Stimulated activated CD8-positive, alpha-beta memory T cell treated with anti-CD3 and anti-CD28 coated beads, Interleukin-15, amount 100 ng/mL, for 24 hours (primary cell): ENCODE measurements at regions not wholly inside any gene's neighbourhood (a gene's known extent, or its start where the extent isn't known, plus 50 kb on each side); places are given as distances from the start of the nearest gene placed in this dataset.
"Not testable (repeated sequence)": the region's sequence is repeated elsewhere in the genome, so short reads cannot be mapped to it uniquely, and the experiment has no call there.

Experiments
- DNase-seq: peaks from one replicate; pipeline ENCODE4 v3.0.0-alpha.2; 2020; ENCODE audit warnings: low read depth

- no peak for DNase-seq
Observed at GRCh38 chr7:16369855-16370254, 51.5 kb downstream of the CRPPA start.

GRCh38 chr7:16369309-16369708 is 52.0 kb downstream of the CRPPA start:
- DNase-seq, result not testable (repeated sequence)

DNA sequence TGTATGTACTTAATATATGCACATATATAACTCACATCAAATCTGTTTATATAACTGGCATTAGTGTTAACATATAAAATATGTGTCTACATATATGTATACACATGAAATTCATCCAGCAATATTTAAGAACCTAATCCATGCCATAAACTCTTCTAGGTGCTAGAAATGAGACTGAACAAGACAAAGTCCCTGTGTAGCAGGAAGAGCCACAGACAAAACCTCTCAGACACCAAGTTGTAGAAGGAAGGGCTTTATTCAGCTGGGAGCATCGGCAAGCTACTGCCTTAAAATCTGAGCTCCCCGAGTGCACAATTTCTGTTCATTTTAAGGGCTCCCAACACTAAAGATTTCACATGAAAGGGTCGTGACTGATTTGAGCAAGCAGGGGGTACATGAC is 52.5 kb downstream of the CRPPA start:
- no peak for DNase-seq

DNA sequence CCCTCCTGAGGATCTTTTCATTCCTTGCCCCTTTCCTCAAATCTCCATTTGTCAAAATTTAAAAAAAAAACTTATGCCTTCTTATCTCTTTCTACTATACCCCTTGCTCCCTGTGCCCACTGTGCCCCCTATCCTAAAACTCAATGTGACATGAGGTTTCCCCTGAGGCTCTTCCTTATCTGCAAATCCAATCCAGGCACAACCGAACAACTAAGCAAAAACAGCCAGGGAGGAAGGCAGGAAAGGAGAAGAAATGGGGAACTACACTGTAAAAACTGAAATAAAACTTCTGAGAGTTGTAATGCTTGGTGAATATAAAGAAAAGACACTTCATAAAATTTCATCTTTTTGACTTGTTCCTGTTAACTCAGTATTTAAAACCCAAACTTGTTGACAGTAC is 54.2 kb downstream of the CRPPA start:
- no peak for DNase-seq

DNA sequence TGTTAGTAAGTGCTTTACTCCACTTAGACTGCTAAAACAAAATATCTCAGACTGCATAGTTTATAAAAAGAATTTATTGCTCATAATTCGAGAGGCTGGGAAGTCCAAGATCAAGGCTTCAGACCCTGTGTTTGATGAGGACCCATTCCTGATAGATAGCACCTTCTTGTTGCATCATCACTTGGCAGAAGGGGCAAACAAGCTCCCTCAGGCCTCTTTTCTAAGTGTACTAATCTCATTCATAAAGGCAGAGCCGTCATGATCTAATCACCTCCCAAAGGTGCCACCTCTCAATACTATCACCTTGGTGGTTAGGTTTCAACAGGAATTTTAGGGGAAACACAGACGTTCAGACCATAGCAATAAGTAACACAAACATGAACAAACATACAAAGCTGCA is 55.4 kb downstream of the CRPPA start:
- no peak for DNase-seq

DNA sequence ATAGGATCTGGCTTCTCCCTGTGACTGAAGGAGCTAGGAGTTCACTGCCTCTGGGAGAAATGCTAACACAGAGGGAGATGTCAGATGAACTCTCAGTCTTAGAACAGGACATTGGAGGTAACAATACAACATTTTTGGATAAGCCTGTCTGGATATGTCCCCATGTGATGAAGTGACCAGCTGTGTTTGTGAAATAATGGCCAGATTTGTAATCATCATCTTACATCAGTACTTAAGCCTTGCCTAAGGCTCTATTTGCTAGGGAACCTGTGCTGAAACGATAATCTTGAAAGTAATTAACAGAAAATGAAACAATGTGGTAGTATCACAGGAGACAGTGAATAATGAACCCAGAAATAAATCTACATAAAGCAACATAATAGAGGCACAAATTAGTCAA is 56.2 kb downstream of the CRPPA start:
- DNase-seq, result no peak

DNA sequence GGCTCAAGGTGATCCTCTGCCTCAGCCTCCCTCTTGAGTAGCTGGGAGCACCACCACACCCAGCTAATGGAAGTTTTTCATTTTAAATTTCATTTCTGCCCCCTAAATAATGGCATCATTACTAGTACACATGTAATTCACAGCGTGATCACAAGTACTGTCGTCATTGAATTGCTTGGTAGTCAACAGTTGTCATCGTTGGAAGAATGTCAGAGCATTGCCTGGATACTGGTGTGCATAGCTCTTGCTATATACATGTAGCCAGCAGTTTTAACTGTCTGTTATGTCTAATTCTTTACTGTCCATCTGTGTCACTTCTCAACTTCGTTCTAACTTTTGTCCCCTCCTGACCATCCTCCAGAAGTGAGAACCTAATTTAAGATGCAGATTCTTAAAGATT is 62.1 kb downstream of the CRPPA start:
- DNase-seq, result no peak

DNA sequence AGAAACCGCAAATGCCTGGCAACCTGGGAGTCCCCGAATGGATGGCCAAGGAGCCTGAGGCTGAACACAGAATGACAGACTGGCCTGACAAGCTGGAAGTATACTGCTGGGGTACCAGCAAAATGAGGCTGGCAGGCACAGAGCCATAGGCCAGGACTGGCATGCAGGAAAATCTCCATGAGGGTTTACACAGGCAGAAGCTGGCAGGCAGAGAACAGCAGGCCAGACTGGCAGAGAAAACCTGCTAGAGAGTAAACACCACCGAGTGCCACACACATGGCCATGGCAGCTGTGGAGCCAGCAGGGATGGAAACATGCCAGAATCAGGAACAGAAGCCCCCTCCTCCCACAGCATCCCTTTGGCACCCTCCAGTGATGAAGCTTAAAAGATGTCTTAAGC is 63.4 kb downstream of the CRPPA start:
- DNase-seq, result no peak

- no peak for DNase-seq
Observed at GRCh38 chr7:16357474-16357873, 63.9 kb downstream of the CRPPA start.

GRCh38 chr7:16356301-16356958 is 64.9 kb downstream of the CRPPA start:
- no peak for DNase-seq

DNA sequence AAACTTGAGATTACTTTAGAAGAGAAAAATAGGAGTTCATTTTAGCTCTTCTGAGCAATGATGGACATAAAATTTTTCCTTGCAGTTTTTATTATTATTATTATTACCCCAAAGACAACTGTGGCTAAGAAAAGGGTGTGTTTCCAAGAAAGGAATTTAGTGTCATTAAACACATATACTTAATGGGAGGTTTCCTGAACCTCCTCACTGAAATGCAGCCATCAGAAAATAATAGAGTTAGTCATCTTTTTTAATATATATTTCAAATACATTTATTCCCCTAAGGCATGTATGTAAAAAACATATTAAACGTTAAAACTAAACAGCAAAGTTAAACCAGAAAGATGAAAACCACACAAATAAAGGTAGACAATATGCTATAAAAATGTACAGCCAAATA is 66.8 kb downstream of the CRPPA start:
- DNase-seq, result no peak

DNA sequence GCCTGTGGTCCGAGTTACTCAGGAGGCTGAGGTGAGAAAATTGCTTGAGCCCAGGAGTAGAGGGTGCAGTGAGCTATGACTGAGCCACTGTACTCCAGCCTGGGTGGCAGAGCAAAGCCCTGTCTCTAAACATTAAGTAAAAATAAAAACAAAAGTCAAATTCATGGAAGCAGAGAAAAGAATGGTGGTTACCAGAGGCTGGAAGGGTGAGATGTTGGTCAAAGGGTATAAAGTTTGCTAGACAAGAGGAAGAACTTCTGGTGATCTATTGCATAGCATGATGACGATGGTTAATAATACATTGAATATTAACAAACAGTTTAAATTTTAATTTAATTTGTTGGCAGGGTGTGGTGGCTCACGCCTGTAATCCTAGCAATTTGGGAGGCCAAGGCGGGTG is 68.1 kb downstream of the CRPPA start:
- DNase-seq, result no peak

- DNase-seq, result no peak
Observed at GRCh38 chr7:16350634-16351033, 70.7 kb downstream of the CRPPA start.

DNA sequence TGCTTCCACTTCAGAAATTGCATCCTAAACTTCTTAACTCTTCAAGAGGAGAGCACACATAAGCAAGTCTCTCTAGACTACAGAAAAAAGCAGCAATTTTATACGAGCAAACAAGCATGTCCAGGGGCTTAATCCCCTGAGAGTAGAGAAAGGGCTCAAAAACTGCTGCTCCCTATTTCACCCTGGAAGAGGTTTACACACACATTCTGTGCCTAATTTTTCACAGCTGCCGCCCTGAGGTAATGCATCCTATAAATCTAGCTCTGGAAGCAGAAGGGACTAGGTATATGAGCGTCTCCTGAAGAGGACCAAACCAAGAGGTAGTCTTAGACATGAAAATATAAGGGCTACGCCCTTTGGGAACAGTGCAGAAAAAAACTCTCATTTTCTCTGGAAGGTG is 73.1 kb downstream of the CRPPA start:
- no peak for DNase-seq

GRCh38 chr7:16347827-16348192 is 73.5 kb downstream of the CRPPA start:
- DNase-seq, result no peak

- DNase-seq, result no peak
Observed at GRCh38 chr7:16347066-16347826, 74.1 kb downstream of the CRPPA start.

DNA sequence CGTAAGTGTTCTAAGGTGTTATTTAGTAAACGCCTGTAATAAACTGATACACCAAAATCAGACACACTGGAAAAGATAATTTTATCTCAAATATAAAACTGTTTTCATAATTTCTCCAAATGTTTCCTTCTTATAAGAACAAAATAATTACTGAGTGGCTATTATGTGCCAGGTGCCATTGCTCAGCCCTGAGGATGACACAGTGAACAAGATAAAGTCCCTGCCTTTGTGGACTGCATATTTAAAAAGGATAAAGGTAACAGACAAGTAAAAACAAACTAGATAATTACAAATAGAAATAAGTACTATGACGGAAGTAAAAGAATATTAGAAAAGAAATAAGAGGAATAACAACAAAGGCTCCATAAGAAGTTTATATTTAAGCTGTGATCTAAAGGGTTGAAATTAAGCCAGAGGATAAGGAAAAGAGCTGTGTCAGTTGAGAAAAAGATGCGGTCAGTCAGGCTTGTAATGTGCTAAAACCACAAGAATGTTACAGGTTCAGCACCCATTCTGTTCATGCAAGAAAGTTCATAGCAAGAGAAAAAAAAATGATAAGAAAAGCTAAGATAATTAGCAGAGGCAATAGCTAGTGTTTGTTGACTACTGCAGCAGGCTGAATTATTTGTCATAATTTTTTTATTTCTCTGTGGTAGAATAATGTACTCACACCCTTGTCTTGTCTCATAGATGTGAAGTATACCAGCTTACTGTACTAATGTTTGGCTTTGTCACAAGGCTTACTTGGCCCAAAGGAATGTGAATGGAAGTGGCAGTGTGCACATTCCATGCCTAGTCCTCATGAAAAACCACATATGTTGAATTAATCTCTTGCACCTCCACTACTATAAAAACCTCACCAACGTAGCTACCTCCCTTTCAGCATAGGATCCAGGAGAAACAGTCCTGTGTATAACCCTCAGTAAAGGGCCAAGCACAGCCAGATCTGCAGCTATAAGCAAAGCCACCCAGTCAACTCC is 75.1 kb downstream of the CRPPA start:
- no peak for DNase-seq

- no peak for DNase-seq
Observed at GRCh38 chr7:16344927-16345326, 76.4 kb downstream of the CRPPA start.

DNA sequence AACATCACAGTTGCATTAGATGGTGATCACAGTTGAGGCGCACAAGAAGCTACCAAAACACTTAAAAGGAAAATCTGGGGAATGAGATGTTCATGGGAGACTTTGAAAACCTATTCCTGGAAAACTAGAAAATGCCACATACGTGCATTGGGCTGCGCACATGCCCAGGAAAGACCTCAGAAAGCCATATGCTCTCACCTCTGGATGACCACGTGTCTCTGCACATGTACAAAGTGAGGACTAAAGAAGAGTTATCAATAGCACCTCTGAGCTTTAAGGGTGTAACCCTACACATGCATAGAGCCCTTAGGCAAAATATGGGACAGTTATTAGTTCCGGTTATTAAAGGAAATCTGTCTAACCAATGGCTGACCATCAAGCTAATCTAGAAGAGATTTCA is 77.7 kb downstream of the CRPPA start:
- DNase-seq, result no peak

DNA sequence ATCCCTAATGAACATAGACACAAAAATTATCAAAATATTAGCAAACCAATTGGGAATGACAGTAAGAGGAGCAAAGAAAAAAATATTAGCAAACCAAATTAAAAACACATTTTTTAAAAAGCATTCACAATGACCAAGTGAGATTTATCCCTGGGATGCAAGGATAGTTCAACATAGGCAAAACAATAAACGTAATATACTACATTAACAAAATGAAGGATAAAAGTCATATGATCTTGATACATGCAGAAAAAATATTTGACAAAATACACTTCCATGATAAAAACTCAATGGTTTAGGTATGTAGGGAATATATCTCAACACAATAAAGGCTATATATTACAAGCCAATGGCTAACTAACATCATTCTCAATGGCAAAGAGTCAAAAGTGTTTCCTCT is 83.3 kb downstream of the CRPPA start:
- no peak for DNase-seq

DNA sequence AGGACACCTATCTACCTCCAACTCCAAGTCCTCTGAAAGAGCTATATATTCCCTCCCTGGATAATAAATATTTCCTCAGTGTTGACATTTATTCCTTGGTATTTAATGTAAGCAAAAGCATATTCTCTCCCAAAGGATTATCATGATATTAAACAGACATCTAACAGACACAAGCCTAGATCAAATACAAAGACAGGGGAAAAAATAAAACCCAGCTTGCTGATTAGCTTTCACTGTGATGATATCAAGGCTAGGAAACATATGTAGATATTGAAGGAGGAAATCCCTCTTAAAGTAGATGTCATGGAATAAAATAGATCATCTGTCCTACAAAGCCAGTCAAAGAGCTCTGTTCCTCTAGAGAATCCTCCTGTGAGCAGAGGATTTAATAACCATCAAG is 95.2 kb downstream of the CRPPA start:
- no peak for DNase-seq

DNA sequence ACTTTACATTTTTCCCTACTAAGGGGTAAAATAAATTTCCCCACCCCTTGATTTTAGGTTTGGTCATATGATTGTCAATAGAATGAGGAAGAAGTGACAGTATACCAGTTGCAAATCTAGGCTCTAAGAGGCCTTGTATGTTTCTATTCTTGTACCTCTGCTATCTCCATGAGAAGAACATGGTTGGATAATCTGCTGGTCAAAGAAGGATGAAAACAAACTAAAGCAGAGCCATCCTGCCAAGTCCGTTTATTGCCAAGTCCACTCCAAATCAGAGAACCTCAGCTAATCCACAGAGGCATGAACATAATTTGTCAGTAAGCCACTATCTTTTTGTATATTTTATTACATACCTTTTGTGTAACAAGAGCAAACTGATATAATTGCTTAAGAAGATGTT is 98.0 kb downstream of the CRPPA start:
- no peak for DNase-seq

DNA sequence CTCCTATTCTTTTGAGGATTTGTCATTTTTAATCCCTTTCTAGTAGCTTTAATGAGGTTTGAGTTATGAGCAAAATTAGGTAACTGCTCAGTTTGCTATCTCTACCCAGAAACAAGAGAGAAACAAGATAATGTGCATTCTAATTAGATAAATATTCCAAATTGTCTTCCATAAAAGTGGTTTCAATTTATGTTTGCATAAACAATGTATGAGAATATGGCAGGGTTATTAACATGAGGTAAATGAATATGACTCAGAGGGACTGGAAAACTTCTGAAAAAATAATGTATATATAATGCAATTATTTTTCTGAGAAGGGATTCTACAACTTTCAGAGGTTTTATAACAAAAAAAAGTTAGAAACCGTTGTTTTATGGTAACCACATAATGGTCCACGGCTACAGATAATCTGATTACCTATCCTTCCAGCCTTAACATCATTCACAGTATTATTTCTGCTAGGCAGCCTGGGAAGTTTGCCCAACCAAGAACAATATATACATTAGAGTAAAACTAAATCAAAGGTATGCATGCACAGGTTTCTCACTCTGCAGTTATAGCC is 101.2 kb downstream of the CRPPA start:
- DNase-seq, result no peak
